ENCODE measurements at regions not wholly inside any gene's neighbourhood (a gene's known extent, or its start where the extent isn't known, plus 50 kb on each side); places are given as distances from the start of the nearest gene placed in this dataset.
"Not testable (repeated sequence)": the region's sequence is repeated elsewhere in the genome, so short reads cannot be mapped to it uniquely, and the experiment has no call there.

DNA sequence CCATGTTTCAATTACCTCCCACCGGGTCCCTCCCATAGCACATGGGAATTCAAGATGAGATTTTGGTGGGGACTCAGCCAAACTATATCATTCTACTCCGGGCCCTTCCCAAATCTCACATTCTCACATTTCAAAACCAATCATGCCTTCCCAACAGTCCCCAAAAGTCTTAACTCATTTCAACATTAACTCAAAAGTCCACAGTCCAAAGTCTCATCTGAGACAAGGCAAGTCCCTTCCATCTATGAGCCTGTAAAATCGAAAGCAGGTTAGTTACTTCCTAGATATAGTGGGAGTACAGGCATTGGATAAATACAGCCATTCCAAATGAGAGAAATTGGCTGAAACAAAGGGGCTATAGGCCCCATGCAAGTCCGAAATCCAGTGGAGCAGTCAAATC, 188.1 kb downstream of the SQOR start:
- H3K36me3 Mint-ChIP-seq; H3K4me3 ChIP-seq (ENCODE audit: low read length); H3K36me3 ChIP-seq (ENCODE audit: control insufficient read depth in 2 of 3, insufficient read depth in 3 of 3, low read length in 3 of 3); H3K27me3 ChIP-seq (ENCODE audit: control insufficient read depth in 2 of 2, insufficient read depth in 2 of 2, low read length in 2 of 2); POLR2A ChIA-PET; H3K27ac Mint-ChIP-seq; ATAC-seq; intact Hi-C loops (cut with micrococcal nuclease); H3K4me1 Mint-ChIP-seq; H3K9me3 ChIP-seq (ENCODE audit: control insufficient read depth in 2 of 3, low read length in 3 of 3); H3K4me3 Mint-ChIP-seq; CTCF ChIA-PET; H3K4me1 ChIP-seq (ENCODE audit: control insufficient read depth in 2 of 2, insufficient read depth in 2 of 2, low read length in 2 of 2); H3K27ac ChIP-seq (ENCODE audit: low read depth, low read length); DNase-seq: not testable (repeated sequence)
- Mint-ChIP-seq H3K27me3 (peaks cover 0 to 37% (median 19%) of the 10 kb centered on the region in 5 donors), H3K9me3 (peaks cover 0 to 20% (median 5%) of the 10 kb centered on the region in 11 donors)

DNA sequence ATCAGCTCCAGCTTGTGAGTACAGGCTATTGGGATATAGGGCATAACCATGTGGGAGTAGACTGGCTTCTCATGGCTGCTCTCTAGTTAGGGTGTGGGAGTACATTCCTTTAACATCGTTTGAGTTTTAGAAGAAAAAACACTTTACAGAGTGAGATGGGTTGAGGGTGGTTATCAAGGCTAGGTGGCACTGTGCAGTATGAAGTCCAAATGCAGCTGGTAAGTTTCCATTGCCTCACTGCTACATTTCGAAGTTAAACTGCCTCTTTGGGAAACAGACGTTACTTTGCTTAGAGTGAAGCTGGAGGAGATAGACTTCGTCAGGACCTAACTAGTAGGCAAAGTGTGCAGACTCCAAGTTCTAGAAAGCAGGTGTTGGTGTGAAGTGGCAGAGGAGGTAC, 192.4 kb downstream of the SQOR start:
- no peak overlapping the region for H3K4me3 Mint-ChIP-seq
- CTCF ChIA-PET: no interaction called here
- no peak overlapping the region for H3K27ac Mint-ChIP-seq
- no peaks in the 10 kb centered on the region for H3K4me1 Mint-ChIP-seq
- Histone ChIP-seq H3K9me3 (ENCODE audit: control insufficient read depth in 2 of 3, low read length in 3 of 3) (no peaks in the 10 kb centered on the region), H3K27ac (ENCODE audit: low read depth, low read length) (no peak overlapping the region), H3K36me3 (ENCODE audit: control insufficient read depth in 2 of 3, insufficient read depth in 3 of 3, low read length in 3 of 3) (no peaks in the 10 kb centered on the region), H3K4me1 (ENCODE audit: control insufficient read depth in 2 of 2, insufficient read depth in 2 of 2, low read length in 2 of 2) (no peaks in the 10 kb centered on the region), H3K27me3 (ENCODE audit: control insufficient read depth in 2 of 2, insufficient read depth in 2 of 2, low read length in 2 of 2) (no peaks in the 10 kb centered on the region), H3K4me3 (ENCODE audit: low read length) (no peak overlapping the region)
- DNase-seq (no peak), ATAC-seq (no peak)
- POLR2A ChIA-PET: no interaction called here
- H3K27me3 Mint-ChIP-seq: peaks cover 0 to 26% (median 14%) of the 10 kb centered on the region in 5 donors
- H3K9me3 Mint-ChIP-seq: peaks cover 0 to 9% (median 1%) of the 10 kb centered on the region in 11 donors
- no peaks in the 10 kb centered on the region for H3K36me3 Mint-ChIP-seq
- intact Hi-C loops (cut with micrococcal nuclease): no loop called here

DNA sequence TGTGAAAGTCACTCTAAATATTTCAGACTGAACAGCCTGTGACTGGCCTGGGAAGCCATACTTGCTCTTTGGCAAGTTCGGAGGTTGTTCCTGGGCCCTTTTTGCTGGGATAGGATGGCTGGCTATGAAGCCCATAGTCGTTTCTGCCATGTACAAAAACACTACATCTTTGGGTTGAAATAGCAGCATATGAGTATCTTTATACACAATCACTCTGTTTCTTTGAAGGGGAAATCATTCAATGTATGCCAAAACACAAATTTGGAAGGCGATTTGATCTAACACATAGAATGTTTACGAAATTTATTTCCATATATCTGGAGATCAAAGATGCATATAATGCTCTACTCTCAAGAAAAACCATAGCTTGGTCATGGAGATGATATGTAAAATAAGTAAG, 192.9 kb downstream of the SQOR start:
- peaks cover 0 to 9% (median 1%) of the 10 kb centered on the region in 11 donors for H3K9me3 Mint-ChIP-seq
- no peaks in the 10 kb centered on the region for H3K4me1 ChIP-seq (ENCODE audit: control insufficient read depth in 2 of 2, insufficient read depth in 2 of 2, low read length in 2 of 2)
- H3K9me3 ChIP-seq (ENCODE audit: control insufficient read depth in 2 of 3, low read length in 3 of 3): no peaks in the 10 kb centered on the region
- no peak for ATAC-seq
- no peak overlapping the region for H3K4me3 ChIP-seq (ENCODE audit: low read length)
- no peak for DNase-seq
- H3K4me3 Mint-ChIP-seq: no peak overlapping the region
- ChIA-PET CTCF (no interaction called here), POLR2A (no interaction called here)
- no peaks in the 10 kb centered on the region for H3K4me1 Mint-ChIP-seq
- no peaks in the 10 kb centered on the region for H3K27me3 ChIP-seq (ENCODE audit: control insufficient read depth in 2 of 2, insufficient read depth in 2 of 2, low read length in 2 of 2)
- peaks cover 0 to 21% (median 10%) of the 10 kb centered on the region in 5 donors for H3K27me3 Mint-ChIP-seq
- H3K36me3 ChIP-seq (ENCODE audit: control insufficient read depth in 2 of 3, insufficient read depth in 3 of 3, low read length in 3 of 3): no peaks in the 10 kb centered on the region
- H3K27ac ChIP-seq (ENCODE audit: low read depth, low read length): no peak overlapping the region
- intact Hi-C loops (cut with micrococcal nuclease): no loop called here
- no peaks in the 10 kb centered on the region for H3K36me3 Mint-ChIP-seq
- no peak overlapping the region for H3K27ac Mint-ChIP-seq

DNA sequence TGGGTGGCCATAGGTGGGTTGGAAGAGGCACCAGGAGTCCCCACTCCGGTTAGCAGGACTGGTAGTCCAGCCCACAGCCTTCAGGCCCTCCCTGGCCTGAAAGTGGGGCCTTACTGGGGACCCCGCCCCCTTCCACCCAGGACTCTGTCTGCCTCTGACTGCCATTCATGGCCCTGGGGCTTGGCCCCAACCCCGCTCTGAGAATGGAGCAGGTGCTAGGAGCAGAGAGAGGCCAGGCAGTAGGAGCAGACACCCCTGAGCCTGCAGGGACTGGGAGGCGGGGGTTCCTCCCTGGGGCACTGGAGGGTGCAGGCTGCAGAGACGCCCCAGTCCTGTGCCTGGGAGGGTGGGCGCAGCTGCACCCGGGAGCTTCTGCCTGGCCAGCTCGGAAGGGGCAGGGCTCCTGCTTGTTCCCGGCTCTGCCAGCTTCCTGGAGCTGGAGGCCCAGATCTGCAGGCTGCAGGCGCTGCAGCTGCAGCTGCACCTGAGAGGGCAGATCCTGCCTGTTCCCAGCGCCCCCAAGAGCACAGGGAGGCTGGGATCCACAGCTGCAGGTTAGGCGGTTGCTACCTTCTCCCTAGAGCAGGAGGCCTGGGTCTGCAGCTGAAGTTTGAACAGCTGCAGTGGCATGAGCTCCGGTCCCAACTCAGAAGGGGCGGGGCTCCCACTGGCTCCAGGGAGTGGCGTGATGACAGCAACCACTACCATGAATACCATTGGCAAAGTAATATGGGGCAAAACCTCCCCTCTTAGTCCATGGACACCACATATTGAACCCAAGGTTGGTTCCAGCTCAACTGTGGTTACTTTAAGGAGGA, 194.7 kb downstream of the SQOR start:
- peaks cover 0 to 7% (median 0%) of the 10 kb centered on the region in 11 donors for H3K9me3 Mint-ChIP-seq
- ATAC-seq (no peak), DNase-seq (no peak)
- H3K36me3 ChIP-seq (ENCODE audit: control insufficient read depth in 2 of 3, insufficient read depth in 3 of 3, low read length in 3 of 3): no peaks in the 10 kb centered on the region
- H3K36me3 Mint-ChIP-seq: no peaks in the 10 kb centered on the region
- no peaks in the 10 kb centered on the region for H3K27me3 ChIP-seq (ENCODE audit: control insufficient read depth in 2 of 2, insufficient read depth in 2 of 2, low read length in 2 of 2)
- ChIA-PET CTCF (no interaction called here), POLR2A (no interaction called here)
- H3K4me3 Mint-ChIP-seq: no peak overlapping the region
- no peaks in the 10 kb centered on the region for H3K4me1 Mint-ChIP-seq
- H3K27me3 Mint-ChIP-seq: peaks cover 0 to 10% (median under 1%) of the 10 kb centered on the region in 5 donors
- intact Hi-C loops (cut with micrococcal nuclease): no loop called here
- no peak overlapping the region for H3K27ac ChIP-seq (ENCODE audit: low read depth, low read length)
- H3K4me1 ChIP-seq (ENCODE audit: control insufficient read depth in 2 of 2, insufficient read depth in 2 of 2, low read length in 2 of 2): no peaks in the 10 kb centered on the region
- no peak overlapping the region for H3K4me3 ChIP-seq (ENCODE audit: low read length)
- no peak overlapping the region for H3K27ac Mint-ChIP-seq
- no peaks in the 10 kb centered on the region for H3K9me3 ChIP-seq (ENCODE audit: control insufficient read depth in 2 of 3, low read length in 3 of 3)

DNA sequence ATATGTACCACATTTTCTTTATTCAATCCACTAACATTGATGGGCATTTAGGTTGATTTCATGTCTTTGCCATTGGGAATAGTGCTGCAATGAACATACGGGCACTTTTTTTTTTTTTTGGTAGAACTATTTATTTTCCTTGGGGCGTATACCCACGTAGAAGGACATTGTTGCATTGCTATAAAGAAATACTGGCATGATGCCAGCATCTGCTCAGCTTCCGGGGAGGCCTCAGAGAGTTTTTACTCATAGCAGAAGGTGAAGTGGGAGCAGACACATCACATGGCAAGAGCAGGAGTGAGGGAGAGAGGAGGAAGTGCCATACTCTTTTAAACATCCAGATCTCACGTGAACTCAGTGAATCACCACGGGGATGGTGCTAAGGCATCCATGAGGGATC, 197.0 kb downstream of the SQOR start:
- DNase-seq (no peak), ATAC-seq (no peak)
- ChIA-PET POLR2A (no interaction called here), CTCF (no interaction called here)
- H3K27me3 ChIP-seq (ENCODE audit: control insufficient read depth in 2 of 2, insufficient read depth in 2 of 2, low read length in 2 of 2): no peaks in the 10 kb centered on the region
- intact Hi-C loops (cut with micrococcal nuclease): no loop called here
- H3K36me3 ChIP-seq (ENCODE audit: control insufficient read depth in 2 of 3, insufficient read depth in 3 of 3, low read length in 3 of 3): no peaks in the 10 kb centered on the region
- Mint-ChIP-seq H3K9me3 (peaks cover 0 to 7% (median 0%) of the 10 kb centered on the region in 11 donors), H3K36me3 (no peaks in the 10 kb centered on the region), H3K27ac (no peak overlapping the region), H3K4me3 (no peak overlapping the region), H3K27me3 (peaks cover 0 to 10% (median 0%) of the 10 kb centered on the region in 5 donors), H3K4me1 (no peaks in the 10 kb centered on the region)
- H3K27ac ChIP-seq (ENCODE audit: low read depth, low read length): no peak overlapping the region
- no peak overlapping the region for H3K4me3 ChIP-seq (ENCODE audit: low read length)
- no peaks in the 10 kb centered on the region for H3K9me3 ChIP-seq (ENCODE audit: control insufficient read depth in 2 of 3, low read length in 3 of 3)
- H3K4me1 ChIP-seq (ENCODE audit: control insufficient read depth in 2 of 2, insufficient read depth in 2 of 2, low read length in 2 of 2): no peaks in the 10 kb centered on the region

DNA sequence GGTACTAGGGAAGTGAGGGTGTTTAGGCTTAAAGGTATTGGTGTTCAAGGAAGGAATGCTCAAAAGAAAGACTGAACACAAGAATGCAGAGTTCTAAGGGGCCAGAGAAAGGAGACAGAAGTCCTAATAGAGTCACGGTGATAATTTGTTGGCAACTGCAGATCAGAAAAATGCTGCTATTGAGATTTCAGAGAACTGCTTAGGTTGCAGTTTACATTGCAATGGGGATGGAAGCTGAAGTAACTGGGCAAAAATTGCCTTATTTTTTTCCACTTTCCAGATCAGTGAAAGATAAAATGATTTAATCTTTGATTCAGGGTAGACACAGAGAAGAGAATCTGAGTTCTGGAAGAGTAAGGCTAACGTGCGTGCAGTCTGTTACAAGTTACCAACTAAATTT, 199.8 kb downstream of the SQOR start:
- no peak overlapping the region for H3K4me3 ChIP-seq (ENCODE audit: low read length)
- H3K27ac ChIP-seq (ENCODE audit: low read depth, low read length): no peak overlapping the region
- Mint-ChIP-seq H3K4me1 (no peaks in the 10 kb centered on the region), H3K27ac (no peak overlapping the region), H3K36me3 (no peaks in the 10 kb centered on the region), H3K27me3 (peaks cover 0 to 10% (median 2%) of the 10 kb centered on the region in 5 donors), H3K4me3 (no peak overlapping the region), H3K9me3 (peaks cover 0 to 7% (median 0%) of the 10 kb centered on the region in 11 donors)
- ATAC-seq (no peak), DNase-seq (no peak)
- no peaks in the 10 kb centered on the region for H3K27me3 ChIP-seq (ENCODE audit: control insufficient read depth in 2 of 2, insufficient read depth in 2 of 2, low read length in 2 of 2)
- H3K4me1 ChIP-seq (ENCODE audit: control insufficient read depth in 2 of 2, insufficient read depth in 2 of 2, low read length in 2 of 2): no peaks in the 10 kb centered on the region
- intact Hi-C loops (cut with micrococcal nuclease): no loop called here
- H3K36me3 ChIP-seq (ENCODE audit: control insufficient read depth in 2 of 3, insufficient read depth in 3 of 3, low read length in 3 of 3): no peaks in the 10 kb centered on the region
- CTCF ChIA-PET: no interaction called here
- POLR2A ChIA-PET: no interaction called here
- H3K9me3 ChIP-seq (ENCODE audit: control insufficient read depth in 2 of 3, low read length in 3 of 3): no peaks in the 10 kb centered on the region

DNA sequence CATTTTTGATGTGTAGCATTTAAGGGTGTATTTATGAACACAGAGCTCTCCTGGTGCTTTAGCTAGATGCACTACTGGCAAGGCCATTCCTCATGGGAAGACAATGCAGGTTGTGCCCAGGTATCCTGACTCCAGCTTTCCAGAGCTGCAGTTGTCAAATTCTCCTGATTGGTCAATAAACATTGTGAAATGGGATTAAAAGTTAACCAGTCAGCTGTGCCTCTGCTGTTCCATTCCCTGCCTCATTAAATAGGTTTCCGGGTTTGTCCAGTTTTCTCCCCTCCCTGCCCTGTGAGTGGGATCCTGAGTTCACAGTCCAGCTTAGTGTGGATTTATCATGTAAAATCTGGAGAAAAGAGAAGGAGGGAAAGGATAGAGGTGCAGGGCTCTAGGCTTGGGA, 207.3 kb downstream of the SQOR start:
- intact Hi-C loops (cut with micrococcal nuclease): no loop called here
- H3K27me3 Mint-ChIP-seq: peaks cover 0 to 43% (median 21%) of the 10 kb centered on the region in 5 donors
- no peak overlapping the region for H3K27ac Mint-ChIP-seq
- no peak overlapping the region for H3K4me3 Mint-ChIP-seq
- H3K4me1 Mint-ChIP-seq: no peaks in the 10 kb centered on the region
- CTCF ChIA-PET: no interaction called here
- H3K36me3 Mint-ChIP-seq: no peaks in the 10 kb centered on the region
- Histone ChIP-seq H3K27me3 (ENCODE audit: control insufficient read depth in 2 of 2, insufficient read depth in 2 of 2, low read length in 2 of 2) (no peaks in the 10 kb centered on the region), H3K9me3 (ENCODE audit: control insufficient read depth in 2 of 3, low read length in 3 of 3) (no peaks in the 10 kb centered on the region), H3K36me3 (ENCODE audit: control insufficient read depth in 2 of 3, insufficient read depth in 3 of 3, low read length in 3 of 3) (no peaks in the 10 kb centered on the region), H3K4me1 (ENCODE audit: control insufficient read depth in 2 of 2, insufficient read depth in 2 of 2, low read length in 2 of 2) (no peaks in the 10 kb centered on the region), H3K4me3 (ENCODE audit: low read length) (no peak overlapping the region), H3K27ac (ENCODE audit: low read depth, low read length) (no peak overlapping the region)
- peaks cover 0 to 3% (median 0%) of the 10 kb centered on the region in 11 donors for H3K9me3 Mint-ChIP-seq
- POLR2A ChIA-PET: no interaction called here
- ATAC-seq (no peak), DNase-seq (no peak)

Data from naive thymus-derived CD4-positive, alpha-beta T cell (primary cell).